Spleen (tissue), 7 donors: ENCODE measurements at regions not wholly inside any gene's neighbourhood (a gene's known extent, or its start where the extent isn't known, plus 50 kb on each side); places are given as distances from the start of the nearest gene placed in this dataset.

ENCODE experiments used
- POLR2A ChIP-seq, 3 donors: fragments of 450-650 bp; IDR thresholded peaks; one replicate each; pipeline ENCODE4 v1.5.1; 2017; ENCODE audit warnings: antibody characterized with exemption in 3 of 3, mild to moderate bottlenecking in 1 of 3
- POLR2AphosphoS5 ChIP-seq, 3 donors: sonication (generic); formaldehyde crosslinking; IDR thresholded peaks; one replicate each; pipeline ENCODE4 v1.5.1; 2017; ENCODE audit warnings: antibody characterized with exemption in 3 of 3
- TF ChIP-seq, protein P1 (sequence below), 11 experiments: fragments of 200-600 bp in 7 of 11; fragments of 450-650 bp in 4 of 11; sonication (generic) in 4 of 11; IDR thresholded peaks in 8 of 11; conservative IDR thresholded peaks in 3 of 11; 1 replicate in 7 of 11; 2 replicates in 4 of 11; pipeline versions ENCODE4 v1.4.0 to v1.8.0; 2016 to 2021; ENCODE audit warnings: antibody characterized with exemption in 11 of 11, inconsistent platforms in 4 of 11, mild to moderate bottlenecking in 1 of 11
- donor health status: DM: no; HTN: no; CAD: no; lungs with moderate emphysema.
- donor health status: DM: no; HTN: no; CAD: no.
- donor health status: DM: no; HTN: no; CAD: no.

DNA sequence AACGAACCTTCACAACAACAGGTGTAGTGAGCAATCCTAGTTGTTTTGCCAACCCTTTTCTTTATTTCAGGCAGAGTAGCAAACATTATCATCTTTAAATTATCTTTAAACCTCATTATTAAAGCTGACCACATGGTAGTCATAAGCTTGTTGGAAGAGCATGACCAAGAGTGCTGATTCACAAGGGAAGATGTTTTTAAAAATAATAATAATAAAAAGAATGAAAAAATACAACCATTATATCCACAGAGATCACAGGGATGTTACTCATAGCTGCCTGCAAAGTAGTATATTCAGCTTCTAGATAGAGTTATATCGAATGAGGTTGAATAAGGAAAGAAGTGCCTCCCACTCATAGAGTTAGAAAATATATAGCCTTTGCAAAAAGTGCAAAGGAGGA lies 101.0 kb upstream of the FLRT2 start:
- TF ChIP-seq, protein P1, sequence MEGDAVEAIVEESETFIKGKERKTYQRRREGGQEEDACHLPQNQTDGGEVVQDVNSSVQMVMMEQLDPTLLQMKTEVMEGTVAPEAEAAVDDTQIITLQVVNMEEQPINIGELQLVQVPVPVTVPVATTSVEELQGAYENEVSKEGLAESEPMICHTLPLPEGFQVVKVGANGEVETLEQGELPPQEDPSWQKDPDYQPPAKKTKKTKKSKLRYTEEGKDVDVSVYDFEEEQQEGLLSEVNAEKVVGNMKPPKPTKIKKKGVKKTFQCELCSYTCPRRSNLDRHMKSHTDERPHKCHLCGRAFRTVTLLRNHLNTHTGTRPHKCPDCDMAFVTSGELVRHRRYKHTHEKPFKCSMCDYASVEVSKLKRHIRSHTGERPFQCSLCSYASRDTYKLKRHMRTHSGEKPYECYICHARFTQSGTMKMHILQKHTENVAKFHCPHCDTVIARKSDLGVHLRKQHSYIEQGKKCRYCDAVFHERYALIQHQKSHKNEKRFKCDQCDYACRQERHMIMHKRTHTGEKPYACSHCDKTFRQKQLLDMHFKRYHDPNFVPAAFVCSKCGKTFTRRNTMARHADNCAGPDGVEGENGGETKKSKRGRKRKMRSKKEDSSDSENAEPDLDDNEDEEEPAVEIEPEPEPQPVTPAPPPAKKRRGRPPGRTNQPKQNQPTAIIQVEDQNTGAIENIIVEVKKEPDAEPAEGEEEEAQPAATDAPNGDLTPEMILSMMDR (IDR thresholded peaks at IDR 0.05 in 8 of 11, conservative IDR thresholded peaks at IDR 0.05 in 3 of 11): no peak
- TF ChIP-seq POLR2AphosphoS5 (IDR thresholded peaks at IDR 0.05): no peak
- no peak for TF ChIP-seq POLR2A (IDR thresholded peaks at IDR 0.05)
